Retina (tissue), 1 donor: ENCODE measurements at regions not wholly inside any gene's neighbourhood (a gene's known extent, or its start where the extent isn't known, plus 50 kb on each side); places are given as distances from the start of the nearest gene placed in this dataset.
A peak's percentile ranks its signal among the peaks of the same experiment; 100 is the strongest.

Experiments
- DNase-seq: peaks from one replicate; pipeline ENCODE4 v3.0.0-alpha.2; 2016

DNA sequence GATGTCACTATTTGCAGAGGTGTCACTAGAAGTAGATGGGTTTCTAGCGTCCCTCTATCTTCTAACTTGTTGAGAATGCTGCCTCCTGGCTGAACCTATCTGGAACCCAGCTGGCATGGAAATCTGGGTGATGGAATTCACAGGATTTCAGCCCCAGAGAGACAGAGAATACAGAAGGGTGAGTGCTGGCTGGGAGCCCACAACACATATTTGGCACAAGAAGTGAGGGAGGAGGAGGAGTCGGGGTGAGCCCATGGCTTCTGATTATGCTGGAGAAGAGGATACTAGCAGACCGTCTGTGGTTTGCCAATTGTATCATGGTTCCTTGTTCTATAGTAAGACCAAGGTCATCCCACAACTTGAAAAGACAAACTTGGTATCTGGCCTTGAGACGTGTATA lies 557.8 kb upstream of the SALL1 start:
- no peak for DNase-seq

- no peak for DNase-seq
These were observed 556.6 kb upstream of the SALL1 start for GRCh38 chr16:51707666-51708065.

DNA sequence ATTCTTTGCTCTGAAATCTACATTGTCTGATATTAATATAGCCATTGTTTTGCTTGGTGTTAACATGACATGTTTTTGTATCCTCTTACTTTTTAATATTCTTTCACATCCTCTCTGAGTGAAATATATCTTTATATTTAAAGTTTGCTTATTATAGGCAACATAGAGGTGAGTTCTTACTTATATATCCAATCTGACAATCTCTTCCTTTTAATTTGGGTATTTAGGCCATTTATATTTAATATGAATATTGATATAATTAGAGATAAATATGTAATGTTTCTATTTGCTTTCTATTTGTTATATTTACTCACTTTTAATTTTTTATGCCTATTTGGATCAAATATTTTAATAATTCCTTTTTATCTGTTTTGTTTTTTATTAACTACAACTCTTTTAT lies 554.1 kb upstream of the SALL1 start:
- DNase-seq, result no peak

DNA sequence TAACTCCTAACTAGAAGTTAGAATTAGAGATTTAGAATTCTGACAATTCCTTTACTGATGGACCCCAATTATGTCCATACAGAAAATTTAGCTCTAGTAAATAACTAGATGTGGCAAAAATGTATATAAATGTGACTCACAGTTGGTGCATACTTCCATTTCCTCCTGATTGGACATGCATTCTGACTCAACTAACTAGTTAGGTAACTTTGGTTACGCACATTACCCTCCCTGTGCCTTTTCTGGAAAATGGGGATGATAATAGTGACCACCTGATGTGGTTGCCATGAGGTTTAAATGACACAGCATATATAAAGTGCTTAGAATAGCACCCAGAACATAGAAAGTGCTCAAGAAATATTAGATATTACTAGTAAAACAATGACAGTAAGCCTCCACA lies 550.0 kb upstream of the SALL1 start:
- no peak for DNase-seq

DNA sequence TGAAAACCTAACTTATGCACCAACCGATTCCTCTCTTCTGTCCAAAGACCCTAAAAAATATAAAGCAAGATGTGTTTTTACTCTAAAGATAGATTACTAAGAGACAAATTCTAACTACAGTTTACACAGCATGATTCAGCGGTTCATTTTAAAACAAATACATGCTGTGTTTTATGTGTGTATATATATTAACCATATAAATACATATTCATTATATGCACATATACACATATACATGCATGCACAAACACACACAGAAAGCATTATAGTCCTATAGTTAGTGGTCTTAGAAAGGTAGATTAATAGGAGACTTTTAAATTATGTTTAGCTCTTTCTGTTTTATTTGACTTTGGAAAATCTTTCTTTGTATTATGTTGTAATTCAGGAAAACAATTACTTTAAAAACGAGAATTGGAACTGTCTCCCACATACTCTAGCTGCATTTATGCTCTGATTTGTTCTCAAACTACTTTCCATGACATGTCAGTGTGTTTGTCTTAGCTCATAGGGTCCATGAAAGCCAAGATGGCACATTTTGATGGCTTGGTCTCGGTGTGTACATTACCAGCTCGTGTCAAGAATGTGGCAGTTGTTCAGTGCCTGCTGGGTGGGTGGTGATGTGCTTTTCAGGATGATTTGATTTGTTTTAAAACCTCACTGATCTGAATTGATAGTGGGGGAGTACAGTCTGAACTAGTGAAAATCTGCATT lies 548.8 kb upstream of the SALL1 start:
- no peak for DNase-seq

DNA sequence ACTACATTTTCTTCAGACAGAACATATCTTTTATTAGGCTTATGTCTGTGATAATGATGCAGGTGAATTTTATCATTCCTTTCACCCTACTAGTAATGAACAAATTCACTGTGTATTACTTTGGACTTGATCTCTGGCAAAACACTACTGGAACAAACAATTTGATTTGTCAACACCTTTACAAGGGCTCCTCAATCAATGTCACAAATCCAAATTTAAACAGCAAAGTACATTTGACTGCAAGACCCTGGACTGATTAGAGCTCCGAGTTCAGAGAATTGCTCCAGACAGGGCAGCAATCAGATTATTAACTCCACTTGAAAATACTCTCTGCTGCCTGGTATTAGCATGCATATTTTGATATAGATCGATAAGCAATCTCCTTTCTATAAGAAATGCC lies 547.6 kb upstream of the SALL1 start:
- DNase-seq, result no peak

DNA sequence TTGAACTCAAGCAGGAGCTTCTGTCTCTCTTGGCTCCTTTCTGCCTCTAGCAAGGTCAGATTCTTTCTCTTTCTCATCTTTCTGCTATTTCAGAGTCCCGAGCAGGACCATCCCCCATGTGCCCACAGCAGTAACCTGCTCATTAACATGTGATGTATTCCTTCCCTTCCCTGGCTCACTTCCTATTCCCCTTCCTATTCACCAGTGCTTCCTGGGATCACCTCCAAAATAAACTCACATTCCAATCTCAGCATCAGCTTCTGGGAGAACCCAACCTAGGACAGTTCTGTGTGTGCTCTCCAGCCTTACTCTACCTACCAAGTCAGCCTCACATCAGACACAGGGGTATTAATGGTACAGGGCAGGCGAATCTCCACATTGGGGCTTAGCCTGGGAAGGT lies 546.4 kb upstream of the SALL1 start:
- no peak for DNase-seq

DNA sequence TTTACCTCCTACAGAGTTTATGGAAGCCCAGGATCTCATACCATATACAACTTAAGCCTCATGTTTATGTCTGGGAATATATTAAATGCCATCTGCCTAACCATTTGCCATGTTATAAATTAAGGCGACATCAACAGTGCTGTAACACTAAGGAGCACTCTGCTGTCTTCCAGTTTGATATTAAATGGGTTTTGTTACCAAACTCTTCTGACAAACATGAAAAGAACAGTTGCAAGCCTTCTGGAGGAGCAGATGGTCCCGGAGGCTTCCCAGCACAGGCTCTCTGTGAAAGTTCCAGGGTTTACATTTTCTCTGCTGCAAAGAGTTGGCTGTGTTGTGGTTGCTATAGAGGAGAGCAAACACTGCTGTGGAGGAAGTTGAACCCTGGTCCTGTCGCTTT lies 545.3 kb upstream of the SALL1 start:
- DNase-seq, result no peak

- DNase-seq, result no peak
These were observed 540.0 kb upstream of the SALL1 start for GRCh38 chr16:51691109-51691508.

GRCh38 chr16:51685498-51685897 lies 534.4 kb upstream of the SALL1 start:
- no peak for DNase-seq

GRCh38 chr16:51683882-51684281 lies 532.8 kb upstream of the SALL1 start:
- DNase-seq, result no peak

DNA sequence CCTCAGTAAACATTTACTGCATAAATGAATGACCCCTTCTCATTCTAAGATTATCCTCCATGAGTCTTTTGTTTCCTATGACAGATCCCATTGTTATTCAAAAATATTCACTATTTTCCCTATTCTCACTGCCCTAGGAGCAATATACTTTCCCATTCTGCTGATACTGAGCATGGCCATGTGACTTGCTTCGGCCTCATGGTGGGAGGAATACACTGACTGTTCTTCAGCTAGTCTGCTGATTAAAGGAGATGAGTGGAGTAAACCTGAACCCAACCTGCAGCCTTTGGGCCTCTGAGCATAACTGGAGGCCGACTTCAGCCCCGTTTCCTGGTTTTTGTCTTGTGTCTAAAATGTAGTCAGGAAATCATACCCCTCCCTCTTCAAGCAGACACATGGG lies 531.8 kb upstream of the SALL1 start:
- DNase-seq, result no peak

DNA sequence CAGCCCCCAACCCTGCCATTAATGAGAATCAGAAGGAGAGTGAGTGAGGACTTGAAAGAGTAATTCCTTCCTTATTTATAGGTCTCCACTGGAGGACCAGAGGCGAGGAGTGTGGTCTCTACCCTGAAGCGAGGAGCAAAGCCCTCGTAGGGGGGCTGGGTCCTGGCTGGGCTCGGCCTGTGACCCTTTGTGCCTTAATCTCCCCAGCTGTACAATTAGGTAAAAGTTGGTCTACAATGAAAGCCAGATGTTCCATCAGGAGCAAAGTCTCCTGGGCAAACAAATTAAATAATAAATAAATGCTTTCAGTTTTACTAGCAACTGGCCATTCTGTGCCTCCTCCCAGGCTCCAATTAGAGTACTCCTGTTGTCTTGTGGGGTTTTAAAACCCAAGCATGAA lies 523.5 kb upstream of the SALL1 start:
- DNase-seq, result no peak

DNA sequence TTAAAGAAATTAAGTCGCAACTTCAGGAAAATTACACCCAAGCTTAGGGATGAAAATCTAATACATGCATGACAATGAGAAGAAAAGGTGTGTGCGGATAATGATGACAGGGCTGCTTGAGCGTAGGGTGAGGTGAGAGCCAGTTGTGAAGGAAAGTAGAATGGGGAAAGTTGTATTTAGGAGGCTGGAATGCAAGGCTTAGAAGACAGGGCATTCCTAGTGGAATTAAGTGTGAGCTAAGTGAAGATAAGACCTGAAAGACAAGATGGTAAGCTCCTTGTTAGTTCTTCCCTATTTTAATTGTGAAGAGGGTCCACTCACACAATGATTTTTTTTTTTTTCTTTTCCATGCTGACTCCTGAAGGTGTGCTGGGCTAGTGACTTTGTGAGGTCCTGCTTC lies 519.5 kb upstream of the SALL1 start:
- no peak for DNase-seq

DNA sequence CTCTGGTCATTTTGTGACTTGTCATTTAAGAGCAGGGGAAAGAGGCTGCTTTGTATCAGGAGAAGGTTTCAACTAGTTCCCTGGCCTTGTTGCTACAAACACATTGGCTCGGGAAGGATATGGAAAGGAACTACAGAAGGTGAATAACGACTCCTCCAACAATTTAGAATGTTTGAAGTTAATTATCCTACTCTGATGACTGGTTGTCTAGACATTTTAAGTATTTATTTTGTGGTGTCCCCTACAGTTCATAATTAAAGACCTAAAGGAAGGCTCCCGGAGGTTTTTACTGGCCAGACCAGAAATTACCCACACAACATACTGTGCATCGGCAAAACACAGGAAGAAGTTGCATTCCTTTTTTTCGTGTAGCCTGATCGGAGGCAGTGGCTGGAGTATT lies 515.8 kb upstream of the SALL1 start:
- DNase-seq, result no peak

DNA sequence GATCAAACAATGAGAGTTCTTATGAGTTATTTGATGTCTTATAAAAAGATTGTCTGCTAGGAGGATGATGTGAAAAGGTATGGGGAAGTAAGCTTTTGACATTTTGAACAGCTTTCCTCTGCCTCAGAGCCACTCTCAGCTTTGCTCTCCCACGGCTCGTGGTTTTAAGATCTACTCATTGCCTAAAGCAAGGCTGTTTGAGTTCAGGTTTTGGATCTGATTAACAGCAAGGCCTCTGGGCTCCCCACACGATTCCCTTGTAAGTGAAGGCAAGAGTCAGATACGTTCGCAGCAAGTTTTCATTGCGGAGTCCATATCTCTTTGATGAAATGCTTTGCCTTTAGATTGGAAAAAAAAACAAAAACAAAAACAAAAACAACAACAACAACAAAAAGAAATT lies 515.0 kb upstream of the SALL1 start:
- no peak for DNase-seq

GRCh38 chr16:51665436-51665998 lies 514.4 kb upstream of the SALL1 start:
- DNase-seq, result peak; percentile 58

DNA sequence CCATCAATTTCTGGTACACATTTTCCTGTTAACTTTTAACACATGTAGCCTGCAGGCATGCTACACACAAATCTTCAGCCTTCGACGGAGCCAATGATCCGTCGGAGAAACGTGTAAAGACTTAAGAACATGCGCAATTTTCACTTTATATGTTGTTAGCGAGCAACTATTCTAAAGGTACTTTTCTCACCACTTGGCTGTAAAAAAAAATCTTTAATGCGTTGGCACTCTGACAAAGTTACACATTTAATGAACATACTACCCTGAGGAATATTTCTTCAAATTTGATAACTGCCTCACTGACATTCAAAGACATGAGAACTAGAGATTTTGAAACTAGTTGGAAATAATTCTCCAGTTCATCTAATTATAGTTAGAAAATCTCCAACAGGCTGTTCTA lies 507.5 kb upstream of the SALL1 start:
- no peak for DNase-seq

DNA sequence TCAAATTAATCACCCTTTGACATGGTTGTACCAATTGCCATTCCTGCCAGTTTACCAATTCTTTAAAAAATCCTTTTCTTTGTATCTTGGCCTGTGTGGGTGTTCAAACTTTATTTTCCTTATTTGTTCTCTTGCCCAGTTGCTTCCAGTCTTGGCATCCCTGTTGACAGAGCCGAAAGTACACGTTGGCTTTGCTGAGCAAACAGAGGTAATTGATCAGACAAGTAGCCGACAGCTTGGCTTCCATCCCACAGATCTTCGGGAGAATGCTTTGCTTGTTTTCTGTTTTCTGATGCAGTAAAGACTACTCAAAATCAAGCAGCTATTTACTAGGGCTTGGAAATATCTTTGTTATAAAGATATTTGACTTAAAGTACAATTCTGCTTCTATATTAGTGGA lies 506.8 kb upstream of the SALL1 start:
- no peak for DNase-seq

GRCh38 chr16:51655249-51655648 lies 504.2 kb upstream of the SALL1 start:
- DNase-seq, result no peak

DNA sequence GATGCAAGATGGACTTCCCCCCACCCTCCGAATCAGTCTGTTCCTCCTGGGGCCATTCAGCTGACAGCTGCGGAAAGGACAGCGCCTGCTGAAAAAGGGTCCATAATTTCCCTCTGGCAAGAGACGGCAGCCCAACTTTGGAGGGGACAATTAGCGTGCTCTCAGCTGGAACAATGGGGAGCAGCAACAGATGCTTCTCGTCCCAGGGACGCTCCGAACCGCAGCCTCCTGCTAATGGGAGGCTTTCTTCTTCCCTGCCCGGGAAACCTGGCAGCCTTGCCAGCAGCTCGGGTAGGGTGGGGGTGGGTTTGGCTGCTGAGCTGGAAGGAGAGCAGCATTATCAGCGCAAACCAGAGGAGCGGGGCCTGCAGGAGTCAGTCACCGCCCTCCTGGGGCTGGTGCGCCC lies 500.0 kb upstream of the SALL1 start:
- DNase-seq, result peak; percentile 81

- no peak for DNase-seq
These were observed 498.6 kb upstream of the SALL1 start for GRCh38 chr16:51649631-51650030.

GRCh38 chr16:51648526-51648925 lies 497.5 kb upstream of the SALL1 start:
- DNase-seq, result no peak

DNA sequence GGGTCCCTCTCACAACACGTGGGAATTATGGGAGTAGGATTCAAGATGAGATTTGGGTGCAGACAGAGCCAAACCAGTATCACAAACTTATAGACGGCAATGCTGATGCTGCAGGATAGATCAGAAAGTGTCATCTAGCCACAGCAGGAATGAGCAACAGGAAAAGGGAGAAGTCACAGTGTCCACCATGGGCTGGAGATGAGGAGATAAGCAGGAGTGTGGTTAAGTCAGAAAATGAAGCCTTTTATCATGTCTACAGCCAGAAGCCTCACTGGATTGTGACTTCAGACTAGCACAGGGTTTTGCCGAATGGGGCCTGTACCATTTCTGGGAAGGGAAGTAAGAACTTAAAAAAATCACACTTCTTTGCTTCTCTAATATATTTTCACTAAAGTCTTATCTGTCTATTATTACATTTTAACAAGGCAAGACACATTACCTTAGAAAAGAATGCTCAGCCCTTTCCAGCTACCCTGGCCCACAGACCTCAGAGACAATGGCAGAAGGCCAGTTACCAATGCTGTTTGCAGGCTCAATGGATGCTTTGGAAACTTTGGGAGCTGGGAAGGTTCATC lies 490.2 kb upstream of the SALL1 start:
- no peak for DNase-seq

DNA sequence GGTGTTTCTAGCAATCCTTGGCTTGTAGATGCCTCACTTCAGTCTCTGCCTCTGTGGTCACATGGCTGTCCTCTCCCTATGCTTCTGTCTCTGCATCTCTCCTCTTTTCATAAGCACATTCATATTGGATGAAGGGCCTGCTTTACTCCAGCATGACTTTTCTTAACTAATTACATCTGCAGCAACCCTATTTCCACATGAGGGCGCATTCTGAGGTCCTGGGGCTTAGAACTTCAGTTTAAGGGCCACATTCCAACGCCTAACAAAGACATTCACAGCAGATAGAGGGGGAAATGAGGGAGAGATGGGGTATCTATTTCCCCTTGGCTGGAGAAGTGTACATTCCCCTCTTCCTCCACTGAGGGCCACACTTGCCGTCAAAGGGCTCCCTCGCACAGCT lies 489.1 kb upstream of the SALL1 start:
- DNase-seq, result no peak
